H1 (cell line): ENCODE measurements at regions not wholly inside any gene's neighbourhood (a gene's known extent, or its start where the extent isn't known, plus 50 kb on each side); places are given as distances from the start of the nearest gene placed in this dataset.
A peak's percentile ranks its signal among the peaks of the same experiment; 100 is the strongest.

Source experiments
- CTCF ChIA-PET: fragments of 300-600 bp; sonication (Branson Sonifier 250); formaldehyde crosslinking; loops from one replicate; lab custom pipeline; 2021; ENCODE audit not compliant: partially characterized antibody; lab: Charles Lee
- POLR2A ChIA-PET: fragments of 300-600 bp; sonication (Branson Sonifier 250); formaldehyde crosslinking; loops from one replicate; lab custom pipeline; 2021; ENCODE audit warnings: inconsistent platforms; ENCODE audit not compliant: partially characterized antibody; lab: Charles Lee
- DNase-seq, 2 experiments: peaks; one replicate each; pipeline versions ENCODE4 v3.0.0 to v3.0.0-alpha.2; 2010 to 2022; ENCODE audit warnings: low spot score in 2 of 2, low read depth in 1 of 2, mixed read lengths in 1 of 2
- FAIRE-seq: peaks from 2 replicates; lab custom pipeline; 2011; peaks lifted over from hg19 to GRCh38; lab: Jason Lieb, UNC
- H2AFZ ChIP-seq: 2 replicates; pipeline ENCODE4 v1.8.1; 2012; ENCODE audit warnings: low read length, inconsistent platforms
- H2AK5ac ChIP-seq: 2 replicates; pipeline ENCODE4 v1.6.1; 2013; ENCODE audit warnings: low read depth, low read length
- H2BK120ac ChIP-seq: replicated peaks from 2 replicates; pipeline ENCODE3; 2013; ENCODE audit warnings: low read depth, low read length, inconsistent platforms
- H2BK12ac ChIP-seq: 2 replicates; pipeline ENCODE4 v1.6.1; 2013; ENCODE audit warnings: low read depth, low read length
- H2BK15ac ChIP-seq: 2 replicates; pipeline ENCODE4 v1.6.1; 2013; ENCODE audit warnings: low read length
- H2BK20ac ChIP-seq: 2 replicates; pipeline ENCODE4 v1.6.1; 2013; ENCODE audit warnings: low read length
- H2BK5ac ChIP-seq: 2 replicates; pipeline ENCODE4 v1.6.1; 2013; ENCODE audit warnings: low read depth, low read length
- H3K14ac ChIP-seq: 2 replicates; pipeline ENCODE4 v1.6.1; 2013; ENCODE audit warnings: inconsistent platforms; ENCODE audit not compliant: insufficient read length
- H3K18ac ChIP-seq: 2 replicates; pipeline ENCODE4 v1.6.1; 2013; ENCODE audit warnings: low read length; ENCODE audit errors: extremely low read depth
- H3K23ac ChIP-seq: 2 replicates; pipeline ENCODE4 v1.6.1; 2013; ENCODE audit warnings: inconsistent platforms; ENCODE audit not compliant: insufficient read length
- H3K23me2 ChIP-seq: 2 replicates; pipeline ENCODE4 v1.6.1; 2013; ENCODE audit warnings: low read depth, low read length
- H3K27ac ChIP-seq: 2 replicates; pipeline ENCODE4 v1.6.1; 2011; ENCODE audit warnings: low read depth, low read length, inconsistent platforms
- H3K27me3 ChIP-seq, 4 experiments: replicated peaks in 1 of 4; 1 replicate in 1 of 4; 2 replicates in 3 of 4; pipeline versions ENCODE4 v1.6.1 to v1.8.1; 2011 to 2013; ENCODE audit warnings: low read length in 3 of 4, mild to moderate bottlenecking in 3 of 4, inconsistent platforms in 2 of 4, mixed read lengths in 2 of 4, moderate library complexity in 1 of 4; ENCODE audit not compliant: control insufficient read depth in 3 of 4, insufficient read depth in 3 of 4; ENCODE audit errors: extremely low read depth in 1 of 4
- H3K36me3 ChIP-seq, 4 experiments: 2 replicates each; pipeline versions ENCODE4 v1.6.1 to v1.8.1; 2011 to 2013; ENCODE audit warnings: mild to moderate bottlenecking in 4 of 4, low read length in 3 of 4, moderate library complexity in 2 of 4, control low read depth in 1 of 4, inconsistent platforms in 1 of 4; ENCODE audit not compliant: insufficient read depth in 4 of 4, control insufficient read depth in 2 of 4
- H3K4ac ChIP-seq: replicated peaks from 2 replicates; pipeline ENCODE3; 2013; ENCODE audit warnings: low read length, low read depth, mixed read lengths, inconsistent platforms; ENCODE audit not compliant: insufficient read length
- H3K4me1 ChIP-seq, 4 experiments: replicated peaks in 1 of 4; 1 replicate in 1 of 4; 2 replicates in 3 of 4; pipeline versions ENCODE4 v1.6.1 to v1.8.1; 2011 to 2013; ENCODE audit warnings: low read length in 3 of 4, inconsistent platforms in 2 of 4, mixed read lengths in 1 of 4; ENCODE audit not compliant: insufficient read depth in 4 of 4, control insufficient read depth in 3 of 4
- H3K4me2 ChIP-seq, 2 experiments: 2 replicates each; pipeline versions ENCODE4 v1.6.1 to v1.8.1; 2011 to 2013; ENCODE audit warnings: low read depth in 2 of 2, low read length in 2 of 2, control low read depth in 1 of 2, inconsistent platforms in 1 of 2, mild to moderate bottlenecking in 1 of 2; ENCODE audit not compliant: insufficient read depth in 1 of 2
- H3K4me3 ChIP-seq, 4 experiments: fragments of 200-600, 300-600 bp in 1 of 4; sonication (generic), shearing (Covaris generic), sonication (Bioruptor Twin) in 1 of 4; 2 replicates each; pipeline versions ENCODE4 v1.5.1 to v1.8.1; 2011 to 2016; ENCODE audit warnings: low read length in 4 of 4, low read depth in 3 of 4, control low read depth in 2 of 4, inconsistent platforms in 2 of 4, mild to moderate bottlenecking in 2 of 4, mixed read lengths in 1 of 4, moderate library complexity in 1 of 4; ENCODE audit not compliant: insufficient read depth in 2 of 4; ENCODE audit errors: extremely low read depth in 1 of 4
- H3K56ac ChIP-seq: replicated peaks from 2 replicates; pipeline ENCODE3; 2013; ENCODE audit warnings: low read depth, mild to moderate bottlenecking, mixed read lengths, low read length, inconsistent platforms; ENCODE audit not compliant: insufficient read length
- H3K79me1 ChIP-seq: 2 replicates; pipeline ENCODE4 v1.6.1; 2013; ENCODE audit warnings: low read depth, low read length, control low read depth
- H3K79me2 ChIP-seq, 2 experiments: 2 replicates each; pipeline versions ENCODE4 v1.6.1 to v1.8.1; 2012 to 2013; ENCODE audit warnings: low read length in 2 of 2, mild to moderate bottlenecking in 2 of 2, inconsistent platforms in 1 of 2; ENCODE audit not compliant: insufficient read depth in 2 of 2, control insufficient read depth in 1 of 2
- H3K9ac ChIP-seq, 4 experiments: replicated peaks in 1 of 4; 1 replicate in 1 of 4; 2 replicates in 3 of 4; pipeline versions ENCODE4 v1.6.1 to v1.8.1; 2011 to 2013; ENCODE audit warnings: low read depth in 3 of 4, low read length in 3 of 4, control low read depth in 2 of 4, mild to moderate bottlenecking in 2 of 4, moderate library complexity in 2 of 4, inconsistent platforms in 1 of 4; ENCODE audit errors: extremely low read depth in 1 of 4
- H3K9me3 ChIP-seq, 2 experiments: 2 replicates each; pipeline versions ENCODE4 v1.6.1 to v1.8.1; 2012 to 2013; ENCODE audit warnings: mild to moderate bottlenecking in 2 of 2, moderate library complexity in 2 of 2, control low read depth in 1 of 2, inconsistent platforms in 1 of 2, low read depth in 1 of 2, low read length in 1 of 2, mixed read lengths in 1 of 2; ENCODE audit not compliant: insufficient read depth in 2 of 2
- H4K20me1 ChIP-seq, 2 experiments: replicated peaks in 1 of 2; 2 replicates each; pipeline versions ENCODE3 to v1.8.1; 2011 to 2013; ENCODE audit warnings: inconsistent platforms in 2 of 2, low read length in 2 of 2, mild to moderate bottlenecking in 1 of 2; ENCODE audit not compliant: insufficient read depth in 2 of 2, control insufficient read depth in 1 of 2
- H4K5ac ChIP-seq: 2 replicates; pipeline ENCODE4 v1.6.1; 2013; ENCODE audit warnings: low read length, low read depth, mixed read lengths, inconsistent platforms; ENCODE audit not compliant: insufficient read length
- H4K8ac ChIP-seq: 2 replicates; pipeline ENCODE4 v1.8.0; 2013; ENCODE audit warnings: mild to moderate bottlenecking, moderate library complexity, low read length, inconsistent platforms; ENCODE audit not compliant: insufficient read depth; ENCODE audit errors: extremely low read depth
- H4K91ac ChIP-seq: replicated peaks from 2 replicates; pipeline ENCODE3; 2013; ENCODE audit warnings: low read length, mixed read lengths, inconsistent platforms; ENCODE audit not compliant: insufficient read length
- BRCA1 ChIP-seq: IDR thresholded peaks from 2 replicates; pipeline ENCODE4 v1.6.1; 2012; ENCODE audit warnings: low read depth, low read length, improper control_type of control experiment
- CEBPB ChIP-seq: IDR thresholded peaks from 2 replicates; pipeline ENCODE4 v1.6.1; 2012; ENCODE audit warnings: low read depth, low read length
- CHD1 ChIP-seq: IDR thresholded peaks from 2 replicates; pipeline ENCODE4 v1.6.1; 2012; ENCODE audit warnings: low read depth, low read length, improper control_type of control experiment
- E2F6 ChIP-seq: IDR thresholded peaks from 2 replicates; pipeline ENCODE4 v1.6.1; 2012; ENCODE audit warnings: inconsistent platforms
- HDAC6 ChIP-seq: IDR thresholded peaks from one replicate; pipeline ENCODE4 v1.7.1; 2012; ENCODE audit warnings: low read depth, mild to moderate bottlenecking, inconsistent platforms, low read length, moderate library complexity
- PHF8 ChIP-seq: fragments of 200-600 bp; sonication (generic); conservative IDR thresholded peaks from 2 replicates; pipeline ENCODE4 v1.7.1; 2012; ENCODE audit warnings: low read depth, mild to moderate bottlenecking, inconsistent platforms, low read length, moderate library complexity
- POLR2AphosphoS5 ChIP-seq: IDR thresholded peaks from 2 replicates; pipeline ENCODE4 v1.6.1; 2011; ENCODE audit warnings: low read depth, low read length
- SP1 ChIP-seq: IDR thresholded peaks from 2 replicates; pipeline ENCODE4 v1.6.1; 2011; ENCODE audit warnings: low read depth, low read length
- SRF ChIP-seq: IDR thresholded peaks from 2 replicates; pipeline ENCODE4 v1.6.1; 2011; ENCODE audit warnings: mild to moderate bottlenecking, low read depth, low read length, moderate library complexity
- TAF1 ChIP-seq: IDR thresholded peaks from 2 replicates; pipeline ENCODE4 v1.6.1; 2011; ENCODE audit warnings: mild to moderate bottlenecking, low read depth, low read length
- TAF7 ChIP-seq: optimal IDR thresholded peaks from 2 replicates; pipeline ENCODE3; 2011; ENCODE audit warnings: low read depth, mild to moderate bottlenecking, inconsistent platforms, low read length, moderate library complexity, borderline replicate concordance
- USF2 ChIP-seq: IDR thresholded peaks from 2 replicates; pipeline ENCODE4 v1.6.1; 2011; ENCODE audit warnings: low read length, improper control_type of control experiment
- WGBS, 2 experiments: shearing (Covaris generic) in 1 of 2; methylation state at CpG; one replicate each; pipeline versions ENCODE4 v1.1.6 to v1.1.7; 2013 to 2015; ENCODE audit warnings: low lambda C conversion rate in 2 of 2, mixed read lengths in 2 of 2, inconsistent platforms in 1 of 2, low coverage in 1 of 2, missing lambda C conversion rate in 1 of 2; ENCODE audit not compliant: insufficient replicate concordance in 2 of 2, insufficient coverage in 1 of 2, insufficient read length in 1 of 2; ENCODE audit errors: extremely low coverage in 1 of 2, missing lambda C conversion rate in 1 of 2; 5-methylcytosine and 5-hydroxymethylcytosine counted together

- Histone ChIP-seq H3K4me1 (peaks cover 0 to 12% (median 7%) of the 10 kb centered on the region in 4 experiments; a peak in 5 of 7 replicates), H3K9ac (no peak overlapping the region), H3K56ac (no peak overlapping the region)
- TF ChIP-seq CHD1 (no peak), TAF7 (no peak), BRCA1 (no peak), PHF8 (no peak), SRF (no peak), POLR2AphosphoS5 (no peak), USF2 (no peak), CEBPB (no peak), SP1 (no peak), TAF1 (no peak), E2F6 (no peak), HDAC6 (no peak)
- TF ChIP-seq, all 59 proteins: peak for 0
- Histone ChIP-seq H4K5ac (no peak overlapping the region), H3K18ac (no peak overlapping the region), H2AK5ac (no peak overlapping the region), H2BK5ac (no peak overlapping the region), H4K20me1 (no peaks in the 10 kb centered on the region), H3K9me3 (no peaks in the 10 kb centered on the region), H3K27me3 (no peaks in the 10 kb centered on the region), H3K79me1 (no peaks in the 10 kb centered on the region), H4K8ac (no peak overlapping the region), H3K27ac (no peak overlapping the region), H3K36me3 (no peaks in the 10 kb centered on the region), H3K4me3 (no peak overlapping the region), H4K91ac (no peak overlapping the region), H3K23me2 (no peaks in the 10 kb centered on the region), H3K23ac (no peak overlapping the region), H2AFZ (peak overlapping the region; percentile 40; the same call in 1 of the 2 replicates), H3K4me2 (no peak overlapping the region), H2BK12ac (no peak overlapping the region), H2BK15ac (no peak overlapping the region), H3K79me2 (no peaks in the 10 kb centered on the region), H2BK120ac (no peak overlapping the region), H2BK20ac (no peak overlapping the region), H3K4ac (no peak overlapping the region), H3K14ac (no peak overlapping the region)
- ChIA-PET CTCF (interaction anchor here (1.0 to 1.1 kb wide), 2 partner anchors 25 to 86 kb away, joined by 3 read pairs; no protein-coding TSS in a partner anchor), POLR2A (no interaction called here)
- DNase-seq (peak in 1 of 2 experiments; percentile 37), FAIRE-seq (no peak)
- WGBS, 2 experiments: 87% methylated on average over 9 of the region's 9 CpGs; no CpG with 5 or more reads in 1 of the 2 experiments
These were observed 168.3 kb downstream of the RHOU start for GRCh38 chr1:228903434-228904071.
